Astrocyte of the cerebellum (primary cell): ENCODE measurements at regions not wholly inside any gene's neighbourhood (a gene's known extent, or its start where the extent isn't known, plus 50 kb on each side); places are given as distances from the start of the nearest gene placed in this dataset.

Experiments
- DNase-seq: peaks from one replicate; pipeline ENCODE4 v3.0.0-alpha.2; 2011; ENCODE audit warnings: low read depth
- H3K4me3 ChIP-seq: 2 replicates; pipeline ENCODE4 v1.5.1; 2011; ENCODE audit warnings: mild to moderate bottlenecking, low read depth, low read length, moderate library complexity
- in situ Hi-C: cut with HindIII; loops from 2 replicates; pipeline ENCODE4 v1.10.0; 2017; ENCODE audit warnings: low sequenced_read_pairs
- TF ChIP-seq, protein P1 (sequence below): IDR thresholded peaks from 2 replicates; pipeline ENCODE4 v1.5.1; 2012; ENCODE audit warnings: low read length, low read depth, moderate library complexity, mild to moderate bottlenecking; ENCODE audit errors: missing control alignments

DNA sequence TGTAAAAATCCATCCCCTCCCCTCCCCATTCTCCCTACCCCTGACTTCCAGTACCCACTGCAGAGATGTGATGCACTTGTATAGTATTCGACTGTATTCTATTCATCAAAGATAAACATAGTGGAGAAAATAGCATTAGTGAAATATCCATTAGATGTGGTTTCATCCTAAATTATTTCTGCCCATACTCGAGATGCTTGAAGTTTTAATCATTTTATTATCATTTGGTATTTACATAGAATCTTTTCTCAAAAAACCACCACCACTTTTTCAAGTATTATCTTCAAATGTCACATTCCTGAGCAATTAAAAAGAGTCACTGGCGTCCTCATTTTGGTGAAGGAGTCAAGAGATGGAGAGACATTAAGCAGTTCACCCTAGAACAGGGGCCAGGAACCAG is 181.9 kb downstream of the HAO1 start:
- H3K4me3 ChIP-seq, result no peak overlapping the region
- TF ChIP-seq, protein P1, sequence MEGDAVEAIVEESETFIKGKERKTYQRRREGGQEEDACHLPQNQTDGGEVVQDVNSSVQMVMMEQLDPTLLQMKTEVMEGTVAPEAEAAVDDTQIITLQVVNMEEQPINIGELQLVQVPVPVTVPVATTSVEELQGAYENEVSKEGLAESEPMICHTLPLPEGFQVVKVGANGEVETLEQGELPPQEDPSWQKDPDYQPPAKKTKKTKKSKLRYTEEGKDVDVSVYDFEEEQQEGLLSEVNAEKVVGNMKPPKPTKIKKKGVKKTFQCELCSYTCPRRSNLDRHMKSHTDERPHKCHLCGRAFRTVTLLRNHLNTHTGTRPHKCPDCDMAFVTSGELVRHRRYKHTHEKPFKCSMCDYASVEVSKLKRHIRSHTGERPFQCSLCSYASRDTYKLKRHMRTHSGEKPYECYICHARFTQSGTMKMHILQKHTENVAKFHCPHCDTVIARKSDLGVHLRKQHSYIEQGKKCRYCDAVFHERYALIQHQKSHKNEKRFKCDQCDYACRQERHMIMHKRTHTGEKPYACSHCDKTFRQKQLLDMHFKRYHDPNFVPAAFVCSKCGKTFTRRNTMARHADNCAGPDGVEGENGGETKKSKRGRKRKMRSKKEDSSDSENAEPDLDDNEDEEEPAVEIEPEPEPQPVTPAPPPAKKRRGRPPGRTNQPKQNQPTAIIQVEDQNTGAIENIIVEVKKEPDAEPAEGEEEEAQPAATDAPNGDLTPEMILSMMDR, result no peak
- in situ Hi-C loops, result no loop called here
- DNase-seq, result no peak

DNA sequence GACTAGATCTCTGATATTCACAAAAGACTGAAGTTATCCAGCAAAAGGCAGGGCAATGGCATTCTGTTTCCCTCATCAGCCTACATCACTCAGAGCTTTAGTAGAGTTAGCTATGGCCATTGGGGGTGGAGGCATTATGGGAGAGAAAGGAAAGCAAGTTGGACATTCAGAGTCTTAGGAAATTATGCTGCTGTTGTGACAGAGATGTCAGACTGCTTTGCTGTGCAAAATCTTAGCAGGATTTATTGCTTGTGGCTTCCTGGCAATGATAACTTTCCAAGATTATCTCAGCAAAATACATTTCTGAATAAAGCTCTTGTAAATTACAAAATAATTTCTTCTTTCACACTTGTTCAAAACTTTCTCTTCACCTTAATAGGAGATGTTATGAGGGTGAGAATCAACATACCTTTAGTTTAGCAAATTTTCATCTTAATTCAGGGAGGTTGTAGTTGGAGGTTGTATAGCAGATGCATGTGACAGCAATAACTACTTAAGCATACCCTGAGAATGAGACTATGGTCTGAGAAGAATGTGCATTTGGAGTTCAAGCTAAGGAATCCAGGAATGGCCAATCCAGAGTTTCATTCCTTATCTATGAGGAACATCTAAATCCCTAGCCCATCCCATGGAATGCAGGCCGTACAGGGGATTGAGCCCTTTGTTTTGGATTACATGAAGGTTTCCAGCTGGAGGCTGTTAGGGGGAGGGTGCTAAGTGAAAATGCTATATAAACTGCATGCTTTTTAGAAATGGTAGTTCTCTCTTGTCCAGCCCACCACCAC is 179.8 kb downstream of the HAO1 start:
- H3K4me3 ChIP-seq, result no peak overlapping the region
- in situ Hi-C loops, result no loop called here
- TF ChIP-seq, protein P1, result no peak
- DNase-seq, result no peak

GRCh38 chr20:7765221-7765620 is 175.0 kb downstream of the HAO1 start:
- no peak for DNase-seq
- in situ Hi-C loops, result no loop called here
- H3K4me3 ChIP-seq, result no peak overlapping the region
- TF ChIP-seq, protein P1, result no peak

DNA sequence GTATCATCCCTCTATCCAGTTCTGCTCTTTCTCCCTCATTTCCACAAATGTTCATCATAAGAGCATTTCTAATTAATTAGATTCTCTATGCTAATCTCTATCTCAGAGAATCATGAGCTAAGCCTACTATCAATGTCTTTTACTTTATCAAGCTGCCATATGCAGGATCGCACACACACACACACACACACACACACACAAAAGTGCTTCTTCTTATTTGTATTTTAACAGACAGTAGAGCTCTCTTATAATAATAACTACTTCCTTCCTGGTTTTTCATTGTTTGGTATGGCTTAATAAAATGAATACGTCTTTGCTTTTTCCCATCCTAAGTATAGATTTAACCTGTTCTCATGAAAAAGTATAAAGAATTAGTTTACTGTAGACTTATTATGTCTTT is 170.2 kb downstream of the HAO1 start:
- TF ChIP-seq, protein P1, result no peak
- H3K4me3 ChIP-seq, result no peak overlapping the region
- in situ Hi-C loops, result no loop called here
- DNase-seq, result no peak

- TF ChIP-seq, protein P1, result no peak
- no peak for DNase-seq
- no peak overlapping the region for H3K4me3 ChIP-seq
- in situ Hi-C loops, result no loop called here
These were observed 169.7 kb downstream of the HAO1 start for GRCh38 chr20:7770578-7770977.

GRCh38 chr20:7772371-7772770 is 167.9 kb downstream of the HAO1 start:
- TF ChIP-seq, protein P1, result no peak
- no peak for DNase-seq
- in situ Hi-C loops, result no loop called here
- no peak overlapping the region for H3K4me3 ChIP-seq

- no peak for DNase-seq
- TF ChIP-seq, protein P1, result no peak
- no peak overlapping the region for H3K4me3 ChIP-seq
- in situ Hi-C loops, result no loop called here
These were observed 166.7 kb downstream of the HAO1 start for GRCh38 chr20:7773511-7773910.
